GM18867 (cell line): ENCODE measurements at regions not wholly inside any gene's neighbourhood (a gene's known extent, or its start where the extent isn't known, plus 50 kb on each side); places are given as distances from the start of the nearest gene placed in this dataset.

ENCODE experiments used
- ATAC-seq: cut with Tn5 transposase; IDR thresholded peaks from one replicate; pipeline ENCODE4 v1.9.1; 2021; ENCODE audit warnings: mild to moderate bottlenecking, moderate library complexity; ENCODE audit not compliant: unreplicated experiment

DNA sequence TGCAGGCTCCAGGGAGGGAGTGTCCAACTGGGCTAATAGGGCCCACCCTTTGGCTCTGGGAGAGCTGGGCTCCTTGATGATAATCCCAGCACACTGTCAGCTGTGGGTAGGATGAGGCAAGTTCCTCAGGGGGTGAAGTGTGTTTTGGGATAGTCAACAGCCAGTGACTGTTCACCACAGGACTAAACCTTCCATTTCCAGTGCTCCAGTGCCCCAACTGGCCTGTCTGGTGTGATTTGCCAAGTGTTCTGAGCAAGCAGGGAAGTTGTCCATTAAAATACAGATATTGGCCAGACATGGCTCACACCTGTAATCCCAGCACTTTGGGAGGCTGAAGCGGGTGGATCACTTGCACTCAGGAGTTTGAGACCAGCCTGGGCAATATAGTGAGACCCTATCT is 150.9 kb downstream of the TM9SF2 start:
- ATAC-seq, result no peak

DNA sequence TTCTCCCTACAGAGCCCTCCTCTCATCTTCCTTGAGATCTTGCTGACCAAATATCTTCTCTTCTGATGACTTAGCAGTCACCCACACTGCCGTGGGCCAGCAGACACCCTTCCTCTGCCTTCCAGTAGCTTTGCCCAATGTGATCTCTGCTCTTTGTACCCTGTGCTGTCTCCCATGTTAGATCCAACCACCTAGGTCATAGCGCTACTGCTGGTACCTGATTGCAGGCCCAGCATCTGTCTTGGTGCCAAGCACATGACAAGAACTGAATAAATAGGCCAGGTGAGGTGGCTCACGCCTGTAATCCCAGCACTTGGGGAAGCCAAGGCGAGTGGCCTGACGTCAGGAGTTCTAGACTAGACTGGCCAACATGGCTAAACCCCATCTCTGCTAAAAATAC is 149.7 kb downstream of the TM9SF2 start:
- ATAC-seq, result no peak

DNA sequence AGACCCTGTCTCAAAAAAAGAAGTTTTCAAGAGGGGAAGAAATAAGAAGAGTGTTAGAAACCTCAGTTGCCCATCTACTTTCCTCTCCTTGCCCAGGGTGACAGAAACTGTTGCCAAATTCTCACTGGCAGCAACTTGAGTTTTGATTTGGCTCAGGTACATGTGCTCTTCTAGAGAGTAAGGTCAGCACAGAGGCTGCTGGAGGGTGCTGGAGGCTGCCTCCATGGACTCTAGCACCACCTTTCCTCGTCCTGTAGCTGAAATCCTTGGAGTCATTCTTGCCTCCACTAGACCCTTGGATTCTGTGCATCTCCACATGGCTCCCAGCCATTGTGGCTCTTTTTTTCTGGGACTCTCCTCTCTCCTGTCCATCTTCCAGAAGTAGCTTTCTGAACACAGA is 149.1 kb downstream of the TM9SF2 start:
- no peak for ATAC-seq

DNA sequence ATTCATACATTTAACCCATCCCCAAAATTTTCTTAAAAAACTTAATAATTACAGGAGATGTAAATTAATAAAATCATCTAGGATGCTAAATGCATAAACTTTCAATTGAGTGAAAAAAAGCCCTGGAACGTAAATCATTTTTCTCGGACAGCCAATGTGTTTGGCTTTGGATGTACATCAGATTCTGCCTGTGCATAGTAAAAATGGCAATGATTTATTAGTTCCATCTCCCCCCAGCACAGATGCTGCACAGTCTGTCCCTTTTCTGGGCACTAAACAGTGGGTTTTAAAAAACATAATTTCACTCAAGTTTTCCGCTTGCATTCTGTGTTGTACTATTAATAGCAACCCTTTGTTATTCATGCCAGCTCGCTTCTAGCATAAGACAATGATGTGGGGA is 147.7 kb downstream of the TM9SF2 start:
- ATAC-seq, result no peak

DNA sequence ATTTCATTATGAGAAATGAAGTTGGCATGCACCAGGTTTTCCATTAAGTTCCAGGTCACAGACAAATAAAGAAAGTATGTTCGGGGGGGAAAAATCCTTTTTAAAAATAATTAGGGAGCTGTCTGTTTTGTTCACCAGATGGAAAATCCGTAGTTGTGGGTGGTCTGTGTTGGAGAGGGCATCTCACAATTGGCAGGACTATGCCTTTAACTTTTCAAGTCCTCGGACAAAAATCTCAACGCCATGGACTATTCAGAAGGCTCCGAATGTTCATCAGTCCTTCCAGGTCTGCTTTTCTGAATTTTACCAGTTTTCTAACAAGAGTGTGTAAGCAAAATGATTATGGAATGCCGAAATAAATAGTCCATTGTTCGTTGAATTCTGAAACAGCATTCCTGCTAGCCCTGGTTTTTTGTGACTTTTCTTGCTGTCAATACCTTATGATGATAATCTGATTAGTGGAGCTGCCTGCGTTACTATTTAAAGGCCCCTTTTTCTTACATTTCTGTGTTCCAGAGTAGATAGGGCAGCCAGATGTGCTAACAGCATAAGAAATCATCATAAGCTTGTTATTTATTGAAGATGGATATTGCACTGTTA is 146.9 kb downstream of the TM9SF2 start:
- ATAC-seq, result no peak

DNA sequence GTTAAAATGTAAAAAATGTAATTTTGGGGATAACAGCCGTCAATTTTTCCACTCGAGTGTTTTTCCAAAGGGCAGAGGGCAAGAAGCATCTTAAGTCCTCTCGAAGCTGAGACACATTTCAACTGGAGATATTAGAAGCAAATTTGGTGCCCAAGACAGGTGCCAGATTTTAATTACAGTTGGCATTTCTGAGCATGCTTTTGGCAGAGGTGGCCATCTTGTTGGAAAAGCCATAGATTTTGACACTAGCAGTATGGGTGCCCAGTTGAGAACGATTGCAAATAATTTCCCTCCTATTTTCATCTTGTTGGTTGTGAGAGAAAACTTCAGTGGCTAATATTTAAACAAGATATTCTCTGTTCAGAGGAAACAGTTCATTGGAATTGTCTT is 146.3 kb downstream of the TM9SF2 start:
- no peak for ATAC-seq

DNA sequence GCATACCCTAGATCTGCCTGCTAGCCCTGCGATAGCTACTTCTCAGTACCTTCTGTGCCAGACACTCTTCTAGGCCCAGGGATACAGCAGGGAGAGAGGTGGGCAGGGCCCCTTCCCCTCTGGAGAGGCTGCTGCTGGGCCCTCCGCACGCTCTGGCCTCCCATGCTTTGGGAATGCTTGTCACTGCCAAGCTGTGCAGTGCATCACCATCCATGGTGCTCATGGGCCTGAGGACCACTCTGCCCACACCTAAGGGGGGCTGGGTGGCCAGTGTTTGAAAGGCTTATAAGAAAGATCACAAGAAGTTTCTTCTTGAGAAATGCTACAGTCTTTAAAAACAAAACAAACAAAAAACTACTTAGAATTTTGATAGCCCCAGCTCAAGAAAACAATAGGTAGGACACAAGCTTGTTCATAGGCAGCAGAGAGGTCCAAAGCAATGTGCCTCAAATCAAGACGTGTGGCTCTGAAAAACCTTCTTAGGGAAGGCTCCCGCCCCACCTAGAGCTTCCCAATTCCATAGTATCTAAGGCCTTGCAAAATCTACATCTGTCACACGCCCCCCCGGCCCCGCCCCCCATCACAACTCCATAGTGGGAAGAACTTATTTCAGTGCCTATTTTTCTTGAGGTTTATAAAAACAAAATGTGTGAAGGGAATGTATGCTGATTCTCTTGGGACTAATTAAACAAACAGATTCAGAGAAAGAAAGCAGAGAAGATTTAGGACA is 145.8 kb downstream of the TM9SF2 start:
- no peak for ATAC-seq

DNA sequence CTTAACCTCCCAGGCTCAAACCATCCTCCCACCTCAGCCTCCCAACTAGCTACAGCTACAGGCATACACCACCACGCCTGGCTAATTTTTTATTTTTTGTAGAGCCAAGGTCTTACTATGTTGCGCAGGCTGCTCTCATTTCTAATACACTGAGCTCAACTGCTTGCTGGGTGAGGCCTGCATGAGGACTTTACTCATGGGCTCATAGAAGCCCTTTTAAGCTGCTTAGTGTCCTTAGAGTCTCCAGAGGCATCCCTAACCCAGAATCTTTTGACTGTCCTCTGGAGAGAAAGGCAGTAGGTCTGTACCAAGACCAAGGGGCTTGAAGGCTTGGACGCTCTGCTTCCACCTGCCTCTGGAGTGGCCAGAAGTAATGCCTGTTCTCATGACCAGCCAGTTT is 141.6 kb downstream of the TM9SF2 start:
- ATAC-seq, result no peak

DNA sequence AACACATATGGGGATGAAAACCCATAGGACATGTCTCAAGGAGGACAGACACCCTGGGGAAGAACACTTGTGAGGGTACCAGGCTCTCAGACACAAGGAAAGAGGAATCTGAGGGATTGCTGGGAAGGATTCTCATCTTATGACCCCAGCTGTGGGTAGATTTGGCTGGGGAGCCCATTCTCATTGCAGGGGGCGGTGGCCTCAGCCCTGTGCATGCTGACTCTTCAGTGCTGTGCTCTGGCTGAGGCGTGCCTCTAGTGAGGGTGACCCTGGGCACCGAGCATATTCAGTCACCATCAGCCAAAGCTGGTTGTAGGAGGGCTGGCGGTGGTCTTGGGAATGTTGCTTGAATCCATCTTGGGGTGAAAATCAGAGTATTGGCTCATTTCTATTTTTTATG is 140.7 kb downstream of the TM9SF2 start:
- ATAC-seq, result no peak

DNA sequence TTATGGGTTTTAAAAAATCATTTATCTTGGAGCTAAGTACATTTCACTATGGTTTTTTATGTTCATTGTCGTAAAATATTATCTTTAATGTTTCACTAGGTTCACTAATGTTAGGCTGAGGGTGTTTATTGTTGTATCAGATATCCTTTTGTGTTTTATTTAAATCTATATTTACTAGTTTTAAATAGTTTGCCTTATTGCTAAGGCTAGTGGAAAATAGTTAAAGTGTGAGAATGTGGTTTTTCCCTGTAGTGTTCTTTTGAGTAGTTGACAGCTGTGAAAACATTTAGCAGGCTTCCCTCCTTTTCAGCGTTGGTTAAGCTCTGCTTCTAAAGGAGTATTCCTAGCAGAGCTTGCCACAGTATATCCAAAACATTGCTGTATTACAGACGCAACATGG is 139.0 kb downstream of the TM9SF2 start:
- ATAC-seq, result no peak

DNA sequence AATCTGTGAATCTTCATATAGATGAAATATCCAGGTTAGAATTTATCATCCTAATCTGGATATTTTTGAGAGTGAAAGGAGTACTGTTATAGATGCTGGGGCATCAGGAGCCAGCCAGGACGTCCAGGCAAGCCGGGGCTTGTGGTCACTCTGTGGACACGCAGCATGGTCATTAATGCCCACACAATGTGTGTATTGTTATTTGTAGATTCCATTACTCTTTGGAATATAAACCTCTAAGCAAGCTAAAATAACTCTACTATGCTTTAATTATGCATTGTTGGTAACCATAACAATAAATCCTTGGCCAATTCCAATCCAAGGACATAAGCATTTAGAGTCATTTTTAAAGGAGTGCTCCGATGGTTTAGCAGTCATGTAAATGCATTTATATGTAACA is 137.9 kb downstream of the TM9SF2 start:
- ATAC-seq, result no peak

DNA sequence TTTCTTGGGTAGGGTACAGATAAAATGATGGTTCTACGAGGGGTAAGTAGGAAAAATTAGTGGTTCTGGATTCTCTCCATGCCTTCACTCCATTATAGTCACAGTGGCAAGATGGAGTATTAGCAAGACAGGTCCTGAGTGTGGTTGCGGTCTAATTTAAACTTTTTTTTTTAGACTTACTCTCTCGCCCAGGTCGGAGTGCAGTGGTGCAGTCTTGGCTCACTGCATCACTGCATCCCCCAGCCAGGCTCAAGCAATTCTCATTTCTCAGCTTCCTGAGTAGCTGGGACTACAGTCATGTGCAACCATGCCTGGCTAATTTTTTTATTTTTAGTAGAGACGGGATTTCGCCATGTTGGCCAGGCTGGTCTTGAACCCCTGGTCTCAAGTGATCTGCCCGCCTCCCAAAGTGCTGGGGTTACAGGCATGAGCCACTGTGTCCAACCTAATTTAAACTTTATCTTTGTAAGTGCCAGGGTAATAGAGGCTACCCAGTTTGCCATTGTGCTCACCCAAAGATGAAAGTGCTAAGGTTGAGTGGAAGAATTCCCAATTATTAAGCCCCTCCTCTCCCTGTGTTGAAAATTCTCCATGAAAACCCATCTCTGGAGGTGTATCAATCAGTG is 135.6 kb downstream of the TM9SF2 start:
- ATAC-seq, result peak; percentile 78

DNA sequence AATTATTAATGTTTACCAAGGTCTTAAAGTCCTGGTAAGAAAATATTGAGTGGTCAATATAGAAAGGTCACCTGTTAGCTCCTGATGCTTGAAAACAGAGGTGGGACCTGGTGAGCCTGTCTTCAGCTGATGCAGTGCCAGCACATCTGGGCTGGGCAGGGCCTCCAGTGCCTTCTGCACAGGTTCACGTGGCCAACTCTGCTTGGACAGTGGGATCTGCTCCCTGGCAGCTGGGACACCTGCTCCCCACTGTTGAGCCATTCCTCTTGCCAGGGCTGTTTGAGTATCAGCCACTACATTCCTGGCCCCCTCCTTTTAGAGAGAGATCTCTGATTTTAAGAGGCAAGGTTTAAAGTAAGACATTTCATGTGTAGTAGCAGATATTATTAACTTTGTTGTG is 135.0 kb downstream of the TM9SF2 start:
- no peak for ATAC-seq

DNA sequence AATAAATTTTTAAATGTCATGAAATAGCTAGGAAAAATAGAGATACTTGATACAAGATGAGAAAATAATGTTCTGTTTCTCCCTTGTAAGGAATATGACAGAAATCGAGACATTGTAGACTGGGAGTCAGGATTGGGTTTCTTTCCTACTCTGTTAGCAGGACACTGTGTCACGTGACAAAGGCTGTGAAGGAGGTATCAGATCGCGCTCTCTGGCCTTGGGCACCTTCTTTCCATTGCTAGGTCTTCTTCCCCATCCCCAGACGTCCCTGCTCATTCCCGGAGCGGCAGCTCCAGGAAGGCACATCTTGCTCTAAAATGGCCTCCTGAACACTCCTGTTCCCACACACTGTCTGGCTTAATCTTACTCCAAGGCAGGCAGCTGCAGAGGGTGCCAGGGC is 133.4 kb downstream of the TM9SF2 start:
- no peak for ATAC-seq

DNA sequence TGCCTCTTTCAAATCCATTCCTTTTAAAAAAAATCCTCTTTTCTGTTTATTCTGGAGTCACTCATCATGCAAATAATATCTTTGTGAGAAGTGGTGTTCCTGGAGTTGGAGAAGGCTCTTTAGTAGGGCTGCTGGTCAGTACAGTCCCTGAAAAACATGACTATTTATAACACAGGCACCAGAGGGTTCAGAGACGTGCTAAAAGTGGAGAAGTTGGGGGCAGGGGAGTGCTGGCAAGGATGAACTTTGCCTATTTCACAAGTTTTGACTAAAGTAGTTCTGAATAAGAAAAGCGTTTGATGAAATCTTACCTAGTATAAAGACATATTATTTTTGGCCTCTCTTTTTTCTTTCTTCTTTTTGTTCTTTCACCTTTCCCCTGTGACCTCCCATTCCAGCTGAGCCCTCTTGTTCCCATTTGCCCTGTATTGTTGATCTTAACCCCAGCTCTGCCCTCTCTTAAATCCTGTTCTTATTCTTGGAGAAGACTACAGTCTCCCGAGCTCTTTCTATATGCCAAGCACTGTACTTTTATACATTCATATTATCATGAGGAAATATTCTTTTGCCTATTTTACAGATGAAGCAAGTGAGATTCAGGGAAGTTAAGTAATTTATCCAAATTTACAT is 129.1 kb downstream of the TM9SF2 start:
- no peak for ATAC-seq

DNA sequence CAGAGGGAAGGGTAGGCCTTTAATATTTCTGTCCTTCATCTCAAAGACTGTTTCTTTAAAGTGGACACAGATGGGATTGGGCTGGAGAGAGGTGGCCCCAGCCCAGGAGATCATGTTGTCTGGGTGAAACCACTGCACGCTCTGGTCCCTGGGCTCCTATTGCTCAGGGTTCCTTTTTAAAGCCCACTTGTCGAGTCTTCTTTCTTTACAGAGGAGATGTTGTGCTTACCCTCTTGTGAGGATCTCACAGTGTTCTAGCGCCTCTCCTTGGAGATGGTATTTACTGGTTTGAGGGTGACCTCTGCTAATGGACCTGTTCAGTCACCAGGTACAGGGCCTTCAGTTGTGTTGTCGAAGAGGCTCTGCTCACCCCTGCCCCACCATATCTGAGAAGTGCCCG is 128.4 kb downstream of the TM9SF2 start:
- ATAC-seq, result no peak

DNA sequence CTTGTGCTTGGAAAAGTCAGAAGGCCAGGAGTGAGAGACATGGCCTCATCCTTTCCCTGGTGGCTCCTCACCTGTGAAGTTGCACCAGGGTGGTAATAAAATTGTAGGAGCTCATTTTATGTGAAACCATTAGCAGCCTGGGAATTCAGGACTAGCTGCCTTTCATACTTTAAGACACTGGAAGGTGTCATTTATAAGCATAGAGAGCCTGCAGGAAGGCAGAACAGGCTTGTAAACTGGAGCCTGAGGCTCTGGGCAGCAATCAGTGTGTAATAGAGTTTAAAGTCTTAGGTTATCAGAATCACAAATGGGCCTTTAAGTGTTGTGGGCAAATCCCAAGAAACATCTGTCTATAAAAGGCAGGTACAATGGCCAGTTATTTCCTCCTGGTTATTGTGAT is 127.2 kb downstream of the TM9SF2 start:
- no peak for ATAC-seq

DNA sequence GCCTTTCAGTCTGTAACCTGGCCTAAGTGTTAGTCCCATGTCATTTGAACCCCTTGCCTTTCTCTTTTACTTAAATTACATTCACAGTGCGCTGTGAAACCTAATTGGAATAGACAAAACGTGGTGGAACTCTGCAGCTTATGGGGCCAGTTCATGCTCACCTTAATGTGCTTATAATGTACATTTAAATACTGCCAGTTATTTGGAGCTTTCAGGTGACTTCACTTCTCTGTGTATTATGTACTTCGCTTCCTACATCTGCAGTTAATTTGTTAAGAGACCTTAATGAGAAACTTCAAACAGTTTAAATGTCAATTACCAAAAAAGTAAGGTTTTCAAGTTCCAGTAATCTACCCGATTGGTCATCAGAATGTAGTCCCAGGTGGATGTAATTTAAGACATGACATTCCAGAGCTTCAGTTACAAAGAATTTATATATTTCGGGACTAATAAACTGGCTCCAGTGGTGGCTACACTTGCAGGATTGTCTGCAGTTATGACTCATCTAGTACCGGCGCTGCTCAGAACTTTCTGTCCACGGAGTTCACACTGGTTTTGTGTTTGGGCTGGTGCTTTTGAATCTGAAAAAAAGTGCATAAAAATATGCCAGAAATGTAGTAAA is 125.3 kb downstream of the TM9SF2 start:
- no peak for ATAC-seq

DNA sequence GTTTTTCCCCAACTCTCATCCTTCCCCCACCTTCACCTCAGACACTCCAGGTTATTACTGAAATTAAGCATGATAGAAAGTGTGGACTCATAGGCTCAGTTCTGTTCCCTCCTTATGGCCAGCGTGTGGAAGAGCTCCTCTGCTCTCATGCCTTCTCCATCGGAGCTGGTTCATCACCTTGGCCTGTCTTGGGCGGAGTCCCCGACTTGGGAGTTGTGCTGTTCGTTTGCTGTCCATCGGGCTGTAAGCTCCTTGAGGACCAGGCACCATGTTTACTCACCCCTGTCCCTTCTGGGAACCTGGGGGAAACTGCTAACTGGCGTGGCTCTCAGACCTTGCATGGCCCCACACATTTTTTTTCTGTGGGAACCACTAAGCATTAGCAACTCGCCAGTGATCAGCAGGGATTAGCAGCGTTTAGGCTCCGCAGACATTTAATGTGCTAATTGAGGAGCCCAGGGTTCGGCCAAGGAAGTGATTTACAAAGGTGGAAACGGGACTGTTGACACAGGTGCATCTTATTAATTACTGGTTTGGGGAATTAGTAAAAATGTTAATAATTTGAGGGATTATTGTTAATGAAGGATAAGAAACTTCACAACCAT is 123.8 kb downstream of the TM9SF2 start:
- ATAC-seq, result no peak

DNA sequence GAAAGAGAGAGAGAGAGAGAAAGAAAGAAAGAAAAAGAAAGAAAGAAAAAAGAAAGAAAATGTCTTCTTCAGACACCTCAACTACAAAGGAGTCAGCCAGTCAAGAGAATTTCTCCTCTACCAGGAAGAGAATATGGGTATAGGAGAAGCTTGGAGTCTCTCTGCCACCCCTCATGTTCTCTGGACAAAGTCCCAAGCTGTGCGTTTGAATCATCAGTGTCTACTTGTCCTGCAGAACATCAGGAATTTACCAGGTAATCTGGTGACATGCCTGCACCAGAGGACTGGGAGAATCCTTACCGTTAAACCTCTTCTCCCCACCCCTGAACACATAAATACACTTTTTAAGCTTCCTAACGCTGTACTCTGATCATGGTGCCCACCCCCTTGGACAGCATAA is 119.5 kb downstream of the TM9SF2 start:
- ATAC-seq, result no peak

DNA sequence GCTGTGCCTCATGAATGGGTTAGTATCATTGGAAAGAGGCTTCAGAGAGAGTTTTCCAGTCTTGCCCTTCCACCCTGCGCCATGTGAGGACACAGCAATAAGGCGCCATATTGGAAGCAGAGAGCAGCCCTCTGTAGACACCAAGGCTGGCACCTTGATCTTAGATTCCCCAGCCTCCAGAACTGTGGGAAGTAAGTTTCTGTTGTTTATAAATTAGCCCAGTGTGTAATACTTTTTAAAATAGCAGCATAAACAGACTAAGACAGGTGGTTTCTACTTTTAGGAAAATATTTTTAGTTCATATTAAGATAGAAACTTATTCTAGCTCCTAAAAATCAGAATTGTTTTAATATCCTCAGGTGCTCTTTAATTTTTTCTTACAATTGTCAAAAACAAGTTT is 117.9 kb downstream of the TM9SF2 start:
- no peak for ATAC-seq
